K562 (cell line): ENCODE measurements at regions not wholly inside any gene's neighbourhood (a gene's known extent, or its start where the extent isn't known, plus 50 kb on each side); places are given as distances from the start of the nearest gene placed in this dataset.

Experiments
- ARHGAP35 ChIP-seq: fragments of 450-650 bp; IDR thresholded peaks from 2 replicates; pipeline ENCODE4 v1.6.1; 2018; ENCODE audit not compliant: partially characterized antibody
- ARID2 ChIP-seq: fragments of 450-650 bp; IDR thresholded peaks from 2 replicates; pipeline ENCODE4 v1.6.1; 2017; ENCODE audit warnings: antibody characterized with exemption, mild to moderate bottlenecking
- CBX2 ChIP-seq: fragments of 200-600 bp; sonication (generic); IDR thresholded peaks from one replicate; pipeline ENCODE4 v1.6.1; 2012; ENCODE audit warnings: mild to moderate bottlenecking, low read length, inconsistent platforms; ENCODE audit not compliant: insufficient read depth, poor library complexity, severe bottlenecking
- CBX3 ChIP-seq, 2 experiments: IDR thresholded peaks; 1 replicate in 1 of 2; 2 replicates in 1 of 2; pipeline ENCODE4 v1.6.1; 2012; ENCODE audit warnings: inconsistent platforms in 2 of 2, low read length in 2 of 2, borderline replicate concordance in 1 of 2, control low read depth in 1 of 2
- DLX4 ChIP-seq: fragments of 250-450 bp; sonication (Bioruptor Pico); IDR thresholded peaks from 2 replicates; pipeline ENCODE4 v1.6.1; 2021; ENCODE audit warnings: mild to moderate bottlenecking
- DPF2 ChIP-seq: fragments of 450-650 bp; IDR thresholded peaks from 2 replicates; pipeline ENCODE4 v1.6.1; 2016
- EWSR1 ChIP-seq: fragments of 450-650 bp; IDR thresholded peaks from 2 replicates; pipeline ENCODE4 v1.6.1; 2018; ENCODE audit warnings: borderline replicate concordance, mild to moderate bottlenecking, low read depth, moderate library complexity; ENCODE audit not compliant: partially characterized antibody
- GATA2 ChIP-seq: sonication (generic); formaldehyde crosslinking; IDR thresholded peaks from 2 replicates; pipeline ENCODE4 v1.4.0; 2020; ENCODE audit warnings: mild to moderate bottlenecking, missing genetic modification reagents
- GTF2F1 ChIP-seq: IDR thresholded peaks from 2 replicates; pipeline ENCODE4 v1.6.1; 2011; ENCODE audit warnings: low read depth, low read length, improper control_type of control experiment
- NFIC ChIP-seq: fragments of 450-650 bp; IDR thresholded peaks from 2 replicates; pipeline ENCODE4 v1.6.1; 2017; ENCODE audit warnings: mild to moderate bottlenecking, inconsistent platforms
- NR2F6 ChIP-seq: fragments of 450-650 bp; formaldehyde crosslinking; IDR thresholded peaks from 2 replicates; pipeline ENCODE4 v1.4.0; 2020; ENCODE audit warnings: mild to moderate bottlenecking
- PCBP2 ChIP-seq: fragments of 200-400 bp; formaldehyde crosslinking; IDR thresholded peaks from 2 replicates; pipeline ENCODE4 v1.6.1; 2018; ENCODE audit warnings: low read length, low read depth, mild to moderate bottlenecking, moderate library complexity; ENCODE audit not compliant: poor library complexity, severe bottlenecking
- PHTF2 ChIP-seq: fragments of 250-450 bp; sonication (Bioruptor Pico); IDR thresholded peaks from 2 replicates; pipeline ENCODE4 v1.5.0; 2021; ENCODE audit warnings: mild to moderate bottlenecking
- RFX7 ChIP-seq: fragments of 250-450 bp; sonication (Bioruptor Pico); IDR thresholded peaks from 2 replicates; pipeline ENCODE4 v1.5.1; 2021; ENCODE audit warnings: mild to moderate bottlenecking
- SLC30A9 ChIP-seq: fragments of 250-450 bp; sonication (Bioruptor Pico); IDR thresholded peaks from 2 replicates; pipeline ENCODE4 v1.8.0; 2022; ENCODE audit warnings: mild to moderate bottlenecking, moderate library complexity
- TARDBP ChIP-seq: fragments of 450-650 bp; IDR thresholded peaks from 2 replicates; pipeline ENCODE4 v1.6.1; 2016
- TEAD4 ChIP-seq, 2 experiments: sonication (generic) in 1 of 2; formaldehyde crosslinking in 1 of 2; IDR thresholded peaks; 2 replicates each; pipeline versions ENCODE4 v1.6.1 to v1.8.0; 2012 to 2022; ENCODE audit warnings: borderline replicate concordance in 1 of 2, inconsistent platforms in 1 of 2, low read length in 1 of 2, mild to moderate bottlenecking in 1 of 2, missing genetic modification reagents in 1 of 2
- ZKSCAN1 ChIP-seq: fragments of 150-350 bp; IDR thresholded peaks from 2 replicates; pipeline ENCODE4 v1.6.1; 2016; ENCODE audit warnings: low read depth, low read length
- ZNF449 ChIP-seq: fragments of 250-450 bp; sonication (Bioruptor Pico); IDR thresholded peaks from 2 replicates; pipeline ENCODE4 v1.8.0; 2022; ENCODE audit warnings: moderate library complexity, mild to moderate bottlenecking, inconsistent platforms
- TF ChIP-seq, protein P1 (sequence below): fragments of 250-450 bp; sonication (Bioruptor Pico); IDR thresholded peaks from 2 replicates; pipeline ENCODE4 v1.5.0; 2020; ENCODE audit warnings: mild to moderate bottlenecking
- TF ChIP-seq, protein P2 (sequence below): sonication (generic); formaldehyde crosslinking; IDR thresholded peaks from 2 replicates; pipeline ENCODE4 v1.4.0; 2020; ENCODE audit warnings: mild to moderate bottlenecking, missing genetic modification reagents
- TF ChIP-seq, protein P3 (sequence below): fragments of 450-650 bp; IDR thresholded peaks from 2 replicates; pipeline ENCODE4 v1.6.1; 2017; ENCODE audit warnings: mild to moderate bottlenecking, moderate library complexity

GRCh38 chr21:45593162-45594022, 50.1 kb upstream of the PCBP3 start (continued):
- TF ChIP-seq, protein P1, sequence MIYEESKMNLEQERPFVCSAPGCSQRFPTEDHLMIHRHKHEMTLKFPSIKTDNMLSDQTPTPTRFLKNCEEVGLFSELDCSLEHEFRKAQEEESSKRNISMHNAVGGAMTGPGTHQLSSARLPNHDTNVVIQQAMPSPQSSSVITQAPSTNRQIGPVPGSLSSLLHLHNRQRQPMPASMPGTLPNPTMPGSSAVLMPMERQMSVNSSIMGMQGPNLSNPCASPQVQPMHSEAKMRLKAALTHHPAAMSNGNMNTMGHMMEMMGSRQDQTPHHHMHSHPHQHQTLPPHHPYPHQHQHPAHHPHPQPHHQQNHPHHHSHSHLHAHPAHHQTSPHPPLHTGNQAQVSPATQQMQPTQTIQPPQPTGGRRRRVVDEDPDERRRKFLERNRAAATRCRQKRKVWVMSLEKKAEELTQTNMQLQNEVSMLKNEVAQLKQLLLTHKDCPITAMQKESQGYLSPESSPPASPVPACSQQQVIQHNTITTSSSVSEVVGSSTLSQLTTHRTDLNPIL (CRISPR knock-in tag), result no peak
- TF ChIP-seq DPF2 (no peak), EWSR1 (no peak), NR2F6 (CRISPR knock-in tag) (no peak), GTF2F1 (no peak), ZKSCAN1 (no peak), ARID2 (no peak), SLC30A9 (CRISPR knock-in tag) (no peak), PCBP2 (no peak), ARHGAP35 (peak; percentile 47), GATA2 (CRISPR knock-in tag) (no peak), TARDBP (no peak), CBX3 (IDR thresholded peaks at IDR 0.05; ENCODE audit: borderline replicate concordance in 1 of 2, low read length in 2 of 2) (no peak; a peak in 1 of 3 replicates), NFIC (no peak), PHTF2 (no peak), CBX2 (no peak), DLX4 (CRISPR knock-in tag) (no peak), RFX7 (CRISPR knock-in tag) (no peak), TEAD4 (IDR thresholded peaks at IDR 0.05; ENCODE audit: low read length) (no peak), TEAD4 (CRISPR knock-in tag; IDR thresholded peaks at IDR 0.05; ENCODE audit: borderline replicate concordance) (no peak), ZNF449 (CRISPR knock-in tag) (no peak)
- TF ChIP-seq, protein P2, sequence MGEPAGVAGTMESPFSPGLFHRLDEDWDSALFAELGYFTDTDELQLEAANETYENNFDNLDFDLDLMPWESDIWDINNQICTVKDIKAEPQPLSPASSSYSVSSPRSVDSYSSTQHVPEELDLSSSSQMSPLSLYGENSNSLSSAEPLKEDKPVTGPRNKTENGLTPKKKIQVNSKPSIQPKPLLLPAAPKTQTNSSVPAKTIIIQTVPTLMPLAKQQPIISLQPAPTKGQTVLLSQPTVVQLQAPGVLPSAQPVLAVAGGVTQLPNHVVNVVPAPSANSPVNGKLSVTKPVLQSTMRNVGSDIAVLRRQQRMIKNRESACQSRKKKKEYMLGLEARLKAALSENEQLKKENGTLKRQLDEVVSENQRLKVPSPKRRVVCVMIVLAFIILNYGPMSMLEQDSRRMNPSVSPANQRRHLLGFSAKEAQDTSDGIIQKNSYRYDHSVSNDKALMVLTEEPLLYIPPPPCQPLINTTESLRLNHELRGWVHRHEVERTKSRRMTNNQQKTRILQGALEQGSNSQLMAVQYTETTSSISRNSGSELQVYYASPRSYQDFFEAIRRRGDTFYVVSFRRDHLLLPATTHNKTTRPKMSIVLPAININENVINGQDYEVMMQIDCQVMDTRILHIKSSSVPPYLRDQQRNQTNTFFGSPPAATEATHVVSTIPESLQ (CRISPR knock-in tag), result no peak
- TF ChIP-seq, protein P3, sequence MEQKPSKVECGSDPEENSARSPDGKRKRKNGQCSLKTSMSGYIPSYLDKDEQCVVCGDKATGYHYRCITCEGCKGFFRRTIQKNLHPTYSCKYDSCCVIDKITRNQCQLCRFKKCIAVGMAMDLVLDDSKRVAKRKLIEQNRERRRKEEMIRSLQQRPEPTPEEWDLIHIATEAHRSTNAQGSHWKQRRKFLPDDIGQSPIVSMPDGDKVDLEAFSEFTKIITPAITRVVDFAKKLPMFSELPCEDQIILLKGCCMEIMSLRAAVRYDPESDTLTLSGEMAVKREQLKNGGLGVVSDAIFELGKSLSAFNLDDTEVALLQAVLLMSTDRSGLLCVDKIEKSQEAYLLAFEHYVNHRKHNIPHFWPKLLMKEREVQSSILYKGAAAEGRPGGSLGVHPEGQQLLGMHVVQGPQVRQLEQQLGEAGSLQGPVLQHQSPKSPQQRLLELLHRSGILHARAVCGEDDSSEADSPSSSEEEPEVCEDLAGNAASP, result no peak
